Tibial nerve (tissue), 4 donors: ENCODE measurements at regions not wholly inside any gene's neighbourhood (a gene's known extent, or its start where the extent isn't known, plus 50 kb on each side); places are given as distances from the start of the nearest gene placed in this dataset.
"Not testable (repeated sequence)": the region's sequence is repeated elsewhere in the genome, so short reads cannot be mapped to it uniquely, and the experiment has no call there.

ENCODE experiments used
- DNase-seq, 2 donors: peaks; one replicate each; pipeline ENCODE4 v3.0.0-alpha.2; 2019; ENCODE audit warnings: low spot score in 2 of 2
- H3K27ac ChIP-seq, 4 donors: fragments of 200-600 bp; sonication (generic) in 3 of 4; one replicate each; pipeline ENCODE4 v1.5.1; 2017 to 2019; ENCODE audit warnings: mild to moderate bottlenecking in 1 of 4
- H3K27me3 ChIP-seq, 2 donors: fragments of 200-600 bp; sonication (generic) in 1 of 2; one replicate each; pipeline versions ENCODE4 v1.5.1 to v1.6.0; 2017 to 2019
- H3K36me3 ChIP-seq, 3 donors: fragments of 200-600 bp; sonication (generic); one replicate each; pipeline ENCODE4 v1.5.1; 2018 to 2019
- H3K4me1 ChIP-seq, 4 donors: fragments of 200-600 bp; sonication (generic) in 3 of 4; one replicate each; pipeline ENCODE4 v1.5.1; 2017 to 2019
- H3K4me3 ChIP-seq, 4 donors: fragments of 200-600 bp; sonication (generic) in 3 of 4; one replicate each; pipeline ENCODE4 v1.5.1; 2017 to 2019; ENCODE audit warnings: mild to moderate bottlenecking in 1 of 4, moderate library complexity in 1 of 4
- H3K9me3 ChIP-seq, 4 donors: fragments of 200-600 bp; sonication (generic) in 3 of 4; one replicate each; pipeline ENCODE4 v1.5.1; 2017 to 2019
- CTCF ChIP-seq, 5 experiments: fragments of 200-600 bp in 3 of 5; fragments of 450-650 bp in 2 of 5; sonication (generic) in 3 of 5; IDR thresholded peaks; one replicate each; pipeline ENCODE4 v1.5.1; 2016 to 2019; ENCODE audit warnings: antibody characterized with exemption in 5 of 5, mild to moderate bottlenecking in 3 of 5, moderate library complexity in 2 of 5
- EP300 ChIP-seq, 2 donors: sonication (generic); formaldehyde crosslinking; IDR thresholded peaks; one replicate each; pipeline ENCODE4 v1.6.1; 2017; ENCODE audit warnings: antibody characterized with exemption in 2 of 2, mild to moderate bottlenecking in 1 of 2
- POLR2A ChIP-seq, 2 donors: fragments of 450-650 bp; IDR thresholded peaks; one replicate each; pipeline ENCODE4 v1.6.1; 2017; ENCODE audit warnings: antibody characterized with exemption in 2 of 2, mild to moderate bottlenecking in 2 of 2, moderate library complexity in 2 of 2
- WGBS, 2 donors: methylation state at CpG; one replicate each; pipeline ENCODE4 v1.1.5; 2018; 5-methylcytosine and 5-hydroxymethylcytosine counted together

- WGBS, 2 donors: 88 to 89% methylated on average over 3 of the region's 3 CpGs
- Histone ChIP-seq H3K27ac (no peak overlapping the region), H3K9me3 (no peaks in the 10 kb centered on the region), H3K4me1 (no peaks in the 10 kb centered on the region), H3K4me3 (no peak overlapping the region), H3K36me3 (no peaks in the 10 kb centered on the region), H3K27me3 (no peaks in the 10 kb centered on the region)
- TF ChIP-seq EP300 (IDR thresholded peaks at IDR 0.05): no peak
- no peak for TF ChIP-seq CTCF (IDR thresholded peaks at IDR 0.05)
- no peak for TF ChIP-seq POLR2A (IDR thresholded peaks at IDR 0.05)
- no peak for DNase-seq
Measured at GRCh38 chr5:18292146-18292545, 657.9 kb downstream of the TAF11L14 start.

- not testable (repeated sequence) for H3K4me3 ChIP-seq, H3K36me3 ChIP-seq, H3K9me3 ChIP-seq, H3K27me3 ChIP-seq, H3K4me1 ChIP-seq, H3K27ac ChIP-seq, DNase-seq
- 82 to 89% methylated on average over 3 of the region's 3 CpGs for WGBS, 2 donors
Measured at GRCh38 chr5:18295696-18296095, 661.4 kb downstream of the TAF11L14 start.

GRCh38 chr5:18299166-18299565 lies 664.9 kb downstream of the TAF11L14 start:
- Histone ChIP-seq H3K36me3 (no peaks in the 10 kb centered on the region), H3K4me1 (no peaks in the 10 kb centered on the region), H3K9me3 (no peaks in the 10 kb centered on the region), H3K4me3 (no peak overlapping the region), H3K27me3 (no peaks in the 10 kb centered on the region), H3K27ac (no peak overlapping the region)
- DNase-seq: no peak
- TF ChIP-seq CTCF (IDR thresholded peaks at IDR 0.05) (no peak), POLR2A (IDR thresholded peaks at IDR 0.05) (no peak), EP300 (IDR thresholded peaks at IDR 0.05) (no peak)

GRCh38 chr5:18305288-18305924 lies 671.1 kb downstream of the TAF11L14 start:
- WGBS, 2 donors: 68 to 70% methylated on average over 8 of the region's 8 CpGs
- Histone ChIP-seq H3K27me3 (no peaks in the 10 kb centered on the region), H3K9me3 (no peaks in the 10 kb centered on the region), H3K36me3 (no peaks in the 10 kb centered on the region), H3K4me3 (no peak overlapping the region), H3K4me1 (no peaks in the 10 kb centered on the region), H3K27ac (no peak overlapping the region)
- DNase-seq: no peak
- TF ChIP-seq EP300 (IDR thresholded peaks at IDR 0.05): no peak
- peak; percentile 42 to 57 (median 50) for TF ChIP-seq CTCF (IDR thresholded peaks at IDR 0.05)

GRCh38 chr5:18311266-18311665 lies 677.0 kb downstream of the TAF11L14 start:
- Histone ChIP-seq H3K9me3 (no peaks in the 10 kb centered on the region), H3K4me1 (no peaks in the 10 kb centered on the region), H3K27me3 (no peaks in the 10 kb centered on the region), H3K36me3 (no peaks in the 10 kb centered on the region), H3K27ac (no peak overlapping the region), H3K4me3 (no peak overlapping the region)
- no peak for DNase-seq
- TF ChIP-seq CTCF (IDR thresholded peaks at IDR 0.05) (no peak), EP300 (IDR thresholded peaks at IDR 0.05) (no peak), POLR2A (IDR thresholded peaks at IDR 0.05) (no peak)
- 66 to 72% methylated on average over 3 of the region's 3 CpGs for WGBS, 2 donors

GRCh38 chr5:18312016-18312415 lies 677.8 kb downstream of the TAF11L14 start:
- DNase-seq: no peak
- H3K9me3 ChIP-seq: no peaks in the 10 kb centered on the region
- no peaks in the 10 kb centered on the region for H3K27me3 ChIP-seq
- H3K27ac ChIP-seq: no peak overlapping the region
- H3K4me3 ChIP-seq: no peak overlapping the region
- WGBS, 2 donors: 82% methylated on average over 1 of the region's 1 CpG
- TF ChIP-seq CTCF (IDR thresholded peaks at IDR 0.05): no peak
- TF ChIP-seq POLR2A (IDR thresholded peaks at IDR 0.05): no peak
- TF ChIP-seq EP300 (IDR thresholded peaks at IDR 0.05): no peak
- H3K4me1 ChIP-seq: no peaks in the 10 kb centered on the region
- H3K36me3 ChIP-seq: no peaks in the 10 kb centered on the region
